Kidney (tissue), 13 donors: ENCODE measurements at regions not wholly inside any gene's neighbourhood (a gene's known extent, or its start where the extent isn't known, plus 50 kb on each side); places are given as distances from the start of the nearest gene placed in this dataset.

Source experiments
- DNase-seq, 5 donors: peaks; one replicate each; pipeline ENCODE4 v3.0.0-alpha.2; 2013 to 2020
- FAIRE-seq: peaks from 2 replicates; lab custom pipeline; 2012; peaks lifted over from hg19 to GRCh38; lab: Jason Lieb, UNC
- H3K27ac ChIP-seq, 2 donors: one replicate each; pipeline ENCODE4 v1.7.0; 2013; ENCODE audit warnings: low read depth in 2 of 2, low read length in 2 of 2, inconsistent platforms in 1 of 2
- H3K27me3 ChIP-seq: one replicate; pipeline ENCODE4 v1.7.1; 2013; ENCODE audit warnings: low read length, inconsistent platforms; ENCODE audit not compliant: control insufficient read depth, insufficient read depth
- H3K36me3 ChIP-seq, 3 donors: one replicate each; pipeline versions ENCODE4 v1.7.0 to v1.7.1; 2013; ENCODE audit warnings: low read length in 3 of 3, control low read depth in 1 of 3, inconsistent platforms in 1 of 3; ENCODE audit not compliant: insufficient read depth in 3 of 3, control insufficient read depth in 2 of 3
- H3K4me1 ChIP-seq, 3 donors: one replicate each; pipeline versions ENCODE4 v1.7.0 to v1.7.1; 2013; ENCODE audit warnings: low read length in 3 of 3, inconsistent platforms in 1 of 3, low read depth in 1 of 3; ENCODE audit not compliant: control insufficient read depth in 2 of 3, insufficient read depth in 2 of 3
- H3K4me3 ChIP-seq, 3 donors: one replicate each; pipeline versions ENCODE4 v1.7.0 to v1.8.1; 2013; ENCODE audit warnings: low read length in 3 of 3, control low read depth in 1 of 3, inconsistent platforms in 1 of 3
- H3K9ac ChIP-seq, 3 donors: one replicate each; pipeline versions ENCODE4 v1.7.0 to v1.7.1; 2013; ENCODE audit warnings: low read length in 3 of 3, control low read depth in 1 of 3, inconsistent platforms in 1 of 3
- H3K9me3 ChIP-seq, 3 donors: one replicate each; pipeline versions ENCODE4 v1.7.0 to v1.7.1; 2013; ENCODE audit warnings: low read length in 3 of 3, control low read depth in 1 of 3, inconsistent platforms in 1 of 3; ENCODE audit not compliant: control insufficient read depth in 2 of 3, insufficient read depth in 1 of 3
- intact Hi-C: fragments of 100-400 bp; cut with DNase I; formaldehyde crosslinking; loops from one replicate; pipeline ENCODE4 v1.11.1; 2022
- TF ChIP-seq, protein P1 (sequence below): IDR thresholded peaks from 3 replicates; pipeline ENCODE4 v1.5.1; 2012; ENCODE audit warnings: mild to moderate bottlenecking, moderate library complexity, borderline replicate concordance; ENCODE audit not compliant: insufficient read depth; ENCODE audit errors: extremely low read depth
- donor health status: control.
- donor health status: control.
- donor health status: control.
- donor health status: control.
- donor health status: control.
- donor health status: DM: yes; HTN: yes; CAD: no.
- donor health status: Normal renal cell carcinoma (clear cell type).

DNA sequence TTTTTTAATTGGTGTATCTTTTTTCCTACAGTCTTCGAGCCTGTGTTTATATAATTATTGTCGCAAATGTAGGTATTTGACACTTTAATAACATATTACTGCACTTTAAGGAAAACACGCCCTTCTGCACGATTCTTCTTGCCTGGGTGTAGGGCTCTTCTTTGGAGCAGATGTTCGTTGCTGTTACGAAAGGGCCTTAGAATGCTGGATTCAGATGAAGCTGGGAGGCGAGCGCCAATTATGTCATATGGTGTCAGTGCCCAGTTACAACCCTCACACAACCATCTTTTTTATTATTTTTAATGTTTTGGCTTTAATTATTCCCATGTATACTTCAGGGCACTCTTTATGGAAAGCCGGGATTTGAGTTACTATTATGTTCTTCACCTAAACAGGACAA, 553.0 kb downstream of the EBF1 start:
- H3K4me1 ChIP-seq = no peaks in the 10 kb centered on the region
- no peaks in the 10 kb centered on the region for H3K27me3 ChIP-seq
- no peak overlapping the region for H3K9ac ChIP-seq
- TF ChIP-seq, protein P1, sequence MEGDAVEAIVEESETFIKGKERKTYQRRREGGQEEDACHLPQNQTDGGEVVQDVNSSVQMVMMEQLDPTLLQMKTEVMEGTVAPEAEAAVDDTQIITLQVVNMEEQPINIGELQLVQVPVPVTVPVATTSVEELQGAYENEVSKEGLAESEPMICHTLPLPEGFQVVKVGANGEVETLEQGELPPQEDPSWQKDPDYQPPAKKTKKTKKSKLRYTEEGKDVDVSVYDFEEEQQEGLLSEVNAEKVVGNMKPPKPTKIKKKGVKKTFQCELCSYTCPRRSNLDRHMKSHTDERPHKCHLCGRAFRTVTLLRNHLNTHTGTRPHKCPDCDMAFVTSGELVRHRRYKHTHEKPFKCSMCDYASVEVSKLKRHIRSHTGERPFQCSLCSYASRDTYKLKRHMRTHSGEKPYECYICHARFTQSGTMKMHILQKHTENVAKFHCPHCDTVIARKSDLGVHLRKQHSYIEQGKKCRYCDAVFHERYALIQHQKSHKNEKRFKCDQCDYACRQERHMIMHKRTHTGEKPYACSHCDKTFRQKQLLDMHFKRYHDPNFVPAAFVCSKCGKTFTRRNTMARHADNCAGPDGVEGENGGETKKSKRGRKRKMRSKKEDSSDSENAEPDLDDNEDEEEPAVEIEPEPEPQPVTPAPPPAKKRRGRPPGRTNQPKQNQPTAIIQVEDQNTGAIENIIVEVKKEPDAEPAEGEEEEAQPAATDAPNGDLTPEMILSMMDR = no peak
- H3K4me3 ChIP-seq = no peak overlapping the region
- no peaks in the 10 kb centered on the region for H3K9me3 ChIP-seq
- FAIRE-seq (no peak), DNase-seq (no peak)
- H3K27ac ChIP-seq = no peak overlapping the region
- intact Hi-C loops = no loop called here
- no peaks in the 10 kb centered on the region for H3K36me3 ChIP-seq

DNA sequence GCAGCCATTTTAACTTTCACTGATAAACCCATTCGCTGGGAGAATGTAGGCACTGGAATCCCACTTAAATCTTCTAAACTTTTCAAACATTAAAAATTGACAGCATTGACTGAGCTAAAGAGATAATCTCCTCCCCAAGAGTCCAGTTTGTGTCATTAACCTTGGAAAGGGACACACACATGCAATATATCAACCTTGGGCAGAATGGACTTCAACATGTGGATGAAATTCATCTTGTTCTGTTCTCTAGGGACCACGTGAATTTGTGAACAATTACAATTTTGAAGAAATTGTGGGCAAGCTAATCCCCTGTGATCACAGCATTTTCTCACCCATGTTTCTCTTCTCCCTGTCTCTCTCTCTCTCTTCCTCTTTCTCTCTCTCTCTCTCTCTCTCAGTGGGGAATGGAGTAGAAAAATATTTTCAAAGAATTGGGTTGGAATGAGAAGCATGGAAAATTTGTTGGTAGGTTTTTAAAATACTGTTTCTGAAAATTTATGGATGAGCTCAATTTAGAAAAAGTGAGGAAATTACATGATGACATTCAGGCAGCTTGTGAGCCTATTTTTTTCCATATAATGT, 553.7 kb downstream of the EBF1 start:
- no peaks in the 10 kb centered on the region for H3K9me3 ChIP-seq
- no peak overlapping the region for H3K4me3 ChIP-seq
- FAIRE-seq (no peak), DNase-seq (no peak)
- H3K27ac ChIP-seq = no peak overlapping the region
- H3K36me3 ChIP-seq = no peaks in the 10 kb centered on the region
- no peaks in the 10 kb centered on the region for H3K4me1 ChIP-seq
- no peak overlapping the region for H3K9ac ChIP-seq
- TF ChIP-seq, protein P1 = no peak
- intact Hi-C loops = no loop called here
- H3K27me3 ChIP-seq = no peaks in the 10 kb centered on the region

DNA sequence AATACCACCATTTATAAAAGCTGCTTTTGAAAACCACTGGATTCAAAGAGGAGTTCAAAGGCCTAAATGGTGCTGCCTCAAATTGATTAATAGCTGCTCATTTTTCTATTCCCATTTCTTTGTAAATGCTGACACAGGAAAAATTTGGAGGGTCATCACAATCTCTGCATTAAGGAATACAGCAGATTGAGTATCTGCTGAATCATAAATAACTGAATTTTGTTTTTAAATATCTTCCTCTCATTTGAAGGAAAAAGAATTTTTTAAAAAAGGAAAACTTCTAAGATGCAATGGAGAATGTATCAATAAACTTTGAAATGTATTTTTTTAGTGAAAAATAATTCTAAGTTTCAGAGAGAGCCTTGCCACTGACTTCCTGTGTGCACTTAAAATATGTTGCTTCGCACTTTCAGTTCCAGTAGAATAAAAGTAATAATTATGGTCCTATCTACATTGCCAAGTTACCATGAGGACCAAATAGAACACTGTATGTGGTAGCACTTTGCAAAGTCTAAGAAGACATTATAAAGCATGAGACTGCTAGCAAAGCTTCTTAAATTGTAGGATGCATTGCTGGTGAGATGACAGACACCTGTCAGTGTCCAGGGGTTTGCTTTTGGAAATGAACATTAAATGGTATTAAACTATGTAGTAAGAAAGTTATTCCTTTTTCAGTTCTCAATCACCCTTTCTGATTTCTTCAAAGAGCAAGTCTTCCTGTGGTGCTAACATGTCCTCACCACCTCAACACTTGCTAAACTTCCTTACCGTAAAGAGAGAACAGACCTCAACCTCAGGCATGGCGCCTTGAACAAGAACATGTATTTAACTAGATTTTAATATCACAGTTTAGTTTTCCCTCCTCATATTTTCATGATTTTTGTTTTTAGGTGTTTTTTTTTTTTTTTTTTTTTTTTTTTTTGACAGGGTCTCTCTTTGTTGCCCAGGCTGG, 555.1 kb downstream of the EBF1 start:
- Histone ChIP-seq H3K27me3 (no peaks in the 10 kb centered on the region), H3K27ac (no peak overlapping the region), H3K4me3 (no peak overlapping the region), H3K9me3 (no peaks in the 10 kb centered on the region), H3K9ac (no peak overlapping the region), H3K4me1 (no peaks in the 10 kb centered on the region), H3K36me3 (no peaks in the 10 kb centered on the region)
- FAIRE-seq = no peak
- TF ChIP-seq, protein P1 = no peak
- DNase-seq = no peak
- intact Hi-C loops = no loop called here
